Transverse colon (tissue), 3 donors: ENCODE measurements at regions not wholly inside any gene's neighbourhood (a gene's known extent, or its start where the extent isn't known, plus 50 kb on each side); places are given as distances from the start of the nearest gene placed in this dataset.

ENCODE experiments used
- POLR2A ChIP-seq: fragments of 450-650 bp; IDR thresholded peaks from one replicate; pipeline ENCODE4 v1.6.1; 2016; ENCODE audit warnings: antibody characterized with exemption, mild to moderate bottlenecking, moderate library complexity
- POLR2AphosphoS5 ChIP-seq, 3 donors: sonication (generic); formaldehyde crosslinking; IDR thresholded peaks; one replicate each; pipeline ENCODE4 v1.6.1; 2016; ENCODE audit warnings: antibody characterized with exemption in 3 of 3

- TF ChIP-seq POLR2A = no peak
- no peak for TF ChIP-seq POLR2AphosphoS5 (IDR thresholded peaks at IDR 0.05)
These were observed 84.1 kb upstream of the ZNF479 start for GRCh38 chr7:57216340-57216739.
